ENCODE measurements at regions not wholly inside any gene's neighbourhood (a gene's known extent, or its start where the extent isn't known, plus 50 kb on each side); places are given as distances from the start of the nearest gene placed in this dataset.

DNA sequence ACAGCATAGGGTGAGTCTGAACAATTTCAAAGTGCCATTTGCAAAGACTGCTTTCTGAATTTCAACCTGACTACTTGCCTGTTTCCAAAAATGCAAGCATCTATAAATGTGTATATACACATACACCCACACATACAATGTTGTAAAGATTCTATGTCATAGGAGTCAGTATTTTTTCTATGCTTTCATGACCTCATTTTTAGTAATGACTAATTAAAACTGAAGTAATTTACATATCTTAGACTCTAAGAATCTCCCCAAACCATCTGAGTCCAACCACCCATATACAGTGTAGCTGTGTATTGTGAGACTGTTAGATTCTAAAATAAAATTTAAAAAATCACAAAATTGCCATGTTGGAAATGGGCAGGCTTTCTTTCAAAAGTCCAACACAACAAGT lies 162.0 kb upstream of the STK17B start:
- TF ChIP-seq, protein P1, sequence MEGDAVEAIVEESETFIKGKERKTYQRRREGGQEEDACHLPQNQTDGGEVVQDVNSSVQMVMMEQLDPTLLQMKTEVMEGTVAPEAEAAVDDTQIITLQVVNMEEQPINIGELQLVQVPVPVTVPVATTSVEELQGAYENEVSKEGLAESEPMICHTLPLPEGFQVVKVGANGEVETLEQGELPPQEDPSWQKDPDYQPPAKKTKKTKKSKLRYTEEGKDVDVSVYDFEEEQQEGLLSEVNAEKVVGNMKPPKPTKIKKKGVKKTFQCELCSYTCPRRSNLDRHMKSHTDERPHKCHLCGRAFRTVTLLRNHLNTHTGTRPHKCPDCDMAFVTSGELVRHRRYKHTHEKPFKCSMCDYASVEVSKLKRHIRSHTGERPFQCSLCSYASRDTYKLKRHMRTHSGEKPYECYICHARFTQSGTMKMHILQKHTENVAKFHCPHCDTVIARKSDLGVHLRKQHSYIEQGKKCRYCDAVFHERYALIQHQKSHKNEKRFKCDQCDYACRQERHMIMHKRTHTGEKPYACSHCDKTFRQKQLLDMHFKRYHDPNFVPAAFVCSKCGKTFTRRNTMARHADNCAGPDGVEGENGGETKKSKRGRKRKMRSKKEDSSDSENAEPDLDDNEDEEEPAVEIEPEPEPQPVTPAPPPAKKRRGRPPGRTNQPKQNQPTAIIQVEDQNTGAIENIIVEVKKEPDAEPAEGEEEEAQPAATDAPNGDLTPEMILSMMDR (IDR thresholded peaks at IDR 0.05; ENCODE audit: poor library complexity), result no peak
- no peak for TF ChIP-seq EZH2phosphoT487 (IDR thresholded peaks at IDR 0.05; ENCODE audit: low read depth, severe bottlenecking, unreplicated experiment)

Data from hepatocyte (in vitro differentiated cells).